HL-60 (cell line): ENCODE measurements at regions not wholly inside any gene's neighbourhood (a gene's known extent, or its start where the extent isn't known, plus 50 kb on each side); places are given as distances from the start of the nearest gene placed in this dataset.

ENCODE experiments used
- DNase-seq, 2 experiments: peaks; one replicate each; pipeline ENCODE4 v3.0.0-alpha.2; 2010 to 2020; ENCODE audit warnings: low read depth in 1 of 2, low spot score in 1 of 2
- H3K27ac ChIP-seq: fragments of 250-450 bp; sonication (Bioruptor Pico); replicated peaks from 2 replicates; pipeline ENCODE4 v1.5.1; 2020; ENCODE audit warnings: mild to moderate bottlenecking, moderate library complexity
- H3K27me3 ChIP-seq: fragments of 250-450 bp; sonication (Bioruptor Pico); 2 replicates; pipeline ENCODE4 v1.5.1; 2021; ENCODE audit warnings: mild to moderate bottlenecking, moderate library complexity; ENCODE audit not compliant: insufficient read depth, poor library complexity, severe bottlenecking
- H3K4me3 ChIP-seq: replicated peaks from 2 replicates; pipeline ENCODE4 v1.5.1; 2011; ENCODE audit warnings: mild to moderate bottlenecking, control low read depth, low read length; ENCODE audit not compliant: insufficient read depth
- CTCF ChIP-seq: IDR thresholded peaks from one replicate; pipeline ENCODE4 v1.5.1; 2011; ENCODE audit warnings: low read length, control low read depth, inconsistent platforms; ENCODE audit not compliant: insufficient read depth
- GABPA ChIP-seq: IDR thresholded peaks from 2 replicates; pipeline ENCODE4 v1.6.1; 2012; ENCODE audit warnings: low read depth
- POLR2AphosphoS5 ChIP-seq: IDR thresholded peaks from 2 replicates; pipeline ENCODE4 v1.6.1; 2012; ENCODE audit warnings: low read depth
- REST ChIP-seq: IDR thresholded peaks from 2 replicates; pipeline ENCODE4 v1.6.1; 2012; ENCODE audit warnings: low read depth; ENCODE audit not compliant: insufficient replicate concordance
- SPI1 ChIP-seq: IDR thresholded peaks from 2 replicates; pipeline ENCODE4 v1.6.1; 2012; ENCODE audit warnings: low read depth, mild to moderate bottlenecking, borderline replicate concordance

DNA sequence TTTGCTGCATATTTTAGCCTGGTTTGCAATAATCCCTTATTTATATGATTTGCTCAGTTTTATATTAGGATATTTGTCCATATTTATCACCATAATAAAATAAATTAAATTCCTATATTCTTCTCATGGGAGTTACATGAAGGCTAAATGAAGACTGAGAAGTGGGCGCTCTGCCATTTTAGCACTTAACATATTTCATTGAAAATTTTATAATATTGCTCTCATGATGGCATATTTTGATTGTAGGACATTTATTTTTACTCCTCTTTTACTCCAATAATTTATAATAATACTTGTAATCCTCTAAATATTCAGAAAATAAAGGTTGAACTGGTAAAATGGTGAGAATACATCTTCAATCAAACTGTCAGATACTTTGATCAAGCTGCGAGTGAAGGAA lies 99.8 kb upstream of the SEMA3A start:
- TF ChIP-seq SPI1 (no peak), POLR2AphosphoS5 (no peak), GABPA (no peak), CTCF (no peak), REST (no peak)
- no peak for DNase-seq
- H3K4me3 ChIP-seq, result no peak overlapping the region
- no peaks in the 10 kb centered on the region for H3K27me3 ChIP-seq
- no peak overlapping the region for H3K27ac ChIP-seq

- no peak overlapping the region for H3K27ac ChIP-seq
- H3K4me3 ChIP-seq, result no peak overlapping the region
- TF ChIP-seq REST (no peak), CTCF (no peak), SPI1 (no peak), GABPA (no peak), POLR2AphosphoS5 (no peak)
- no peak for DNase-seq
- H3K27me3 ChIP-seq, result no peaks in the 10 kb centered on the region
Measured at GRCh38 chr7:84291756-84292155, 97.2 kb upstream of the SEMA3A start.

- no peak overlapping the region for H3K27ac ChIP-seq
- H3K4me3 ChIP-seq, result no peak overlapping the region
- no peak for DNase-seq
- H3K27me3 ChIP-seq, result no peaks in the 10 kb centered on the region
- TF ChIP-seq REST, result no peak
- TF ChIP-seq GABPA, result no peak
- TF ChIP-seq SPI1, result no peak
- TF ChIP-seq POLR2AphosphoS5, result no peak
- TF ChIP-seq CTCF, result no peak
Measured at GRCh38 chr7:84283798-84284197, 89.2 kb upstream of the SEMA3A start.
